PC-9 (cell line): ENCODE measurements at regions not wholly inside any gene's neighbourhood (a gene's known extent, or its start where the extent isn't known, plus 50 kb on each side); places are given as distances from the start of the nearest gene placed in this dataset.

Experiments
- EZH2 ChIP-seq: fragments of 200-600 bp; sonication (generic); IDR thresholded peaks from 2 replicates; pipeline ENCODE4 v1.8.0; 2017; ENCODE audit warnings: antibody characterized with exemption, low read depth
- TF ChIP-seq, protein P1 (sequence below): fragments of 200-600 bp; sonication (generic); conservative IDR thresholded peaks from 2 replicates; pipeline ENCODE4 v1.6.1; 2017; ENCODE audit warnings: mixed run types, antibody characterized with exemption, mild to moderate bottlenecking, moderate library complexity

DNA sequence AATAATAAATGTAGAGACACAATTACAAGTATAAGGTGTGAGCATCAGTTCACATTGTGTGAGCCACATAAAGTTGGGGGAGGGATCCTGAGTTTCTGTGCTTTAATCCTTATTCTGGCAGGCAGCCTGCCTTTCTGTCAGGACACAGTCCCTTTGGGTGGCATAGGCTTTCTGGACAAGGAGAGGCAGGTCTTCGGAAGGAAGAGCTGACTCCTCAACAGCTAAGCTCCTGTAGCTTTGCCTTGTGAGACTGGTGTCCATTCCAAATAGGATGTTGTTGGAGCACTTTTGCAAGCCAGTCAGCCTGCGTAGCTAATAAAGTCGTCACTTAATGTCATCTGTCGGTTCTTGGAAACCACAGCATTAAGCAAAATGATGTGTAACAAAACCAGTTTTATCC is 151.9 kb upstream of the MCTP2 start:
- TF ChIP-seq, protein P1, sequence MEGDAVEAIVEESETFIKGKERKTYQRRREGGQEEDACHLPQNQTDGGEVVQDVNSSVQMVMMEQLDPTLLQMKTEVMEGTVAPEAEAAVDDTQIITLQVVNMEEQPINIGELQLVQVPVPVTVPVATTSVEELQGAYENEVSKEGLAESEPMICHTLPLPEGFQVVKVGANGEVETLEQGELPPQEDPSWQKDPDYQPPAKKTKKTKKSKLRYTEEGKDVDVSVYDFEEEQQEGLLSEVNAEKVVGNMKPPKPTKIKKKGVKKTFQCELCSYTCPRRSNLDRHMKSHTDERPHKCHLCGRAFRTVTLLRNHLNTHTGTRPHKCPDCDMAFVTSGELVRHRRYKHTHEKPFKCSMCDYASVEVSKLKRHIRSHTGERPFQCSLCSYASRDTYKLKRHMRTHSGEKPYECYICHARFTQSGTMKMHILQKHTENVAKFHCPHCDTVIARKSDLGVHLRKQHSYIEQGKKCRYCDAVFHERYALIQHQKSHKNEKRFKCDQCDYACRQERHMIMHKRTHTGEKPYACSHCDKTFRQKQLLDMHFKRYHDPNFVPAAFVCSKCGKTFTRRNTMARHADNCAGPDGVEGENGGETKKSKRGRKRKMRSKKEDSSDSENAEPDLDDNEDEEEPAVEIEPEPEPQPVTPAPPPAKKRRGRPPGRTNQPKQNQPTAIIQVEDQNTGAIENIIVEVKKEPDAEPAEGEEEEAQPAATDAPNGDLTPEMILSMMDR = no peak
- TF ChIP-seq EZH2 = no peak
